Osteocyte (in vitro differentiated cells): ENCODE measurements at regions not wholly inside any gene's neighbourhood (a gene's known extent, or its start where the extent isn't known, plus 50 kb on each side); places are given as distances from the start of the nearest gene placed in this dataset.

Source experiments
- DNase-seq: peaks from one replicate; pipeline ENCODE4 v3.0.0; 2021; ENCODE audit warnings: mixed read lengths; ENCODE audit not compliant: unreplicated experiment; ENCODE audit errors: extremely low spot score
- H3K27ac Mint-ChIP-seq: one replicate; pipeline ENCODE4 v1.8.0; 2021; ENCODE audit warnings: mild to moderate bottlenecking, mixed read lengths; ENCODE audit not compliant: unreplicated experiment
- H3K27me3 Mint-ChIP-seq: one replicate; pipeline ENCODE4 v1.8.0; 2021; ENCODE audit warnings: mixed read lengths; ENCODE audit not compliant: unreplicated experiment
- H3K36me3 Mint-ChIP-seq: one replicate; pipeline ENCODE4 v1.8.0; 2021; ENCODE audit warnings: mixed read lengths; ENCODE audit not compliant: unreplicated experiment
- H3K4me1 Mint-ChIP-seq: one replicate; pipeline ENCODE4 v1.8.0; 2021; ENCODE audit warnings: mixed read lengths; ENCODE audit not compliant: unreplicated experiment
- H3K4me3 Mint-ChIP-seq: one replicate; pipeline ENCODE4 v1.8.0; 2021; ENCODE audit warnings: mild to moderate bottlenecking, moderate library complexity, mixed read lengths; ENCODE audit not compliant: unreplicated experiment
- H3K9me3 Mint-ChIP-seq: one replicate; pipeline ENCODE4 v1.8.0; 2021; ENCODE audit warnings: mixed read lengths; ENCODE audit not compliant: unreplicated experiment
- CTCF ChIP-seq: fragments of 200-600 bp; sonication (generic); IDR thresholded peaks from 2 replicates; pipeline ENCODE4 v1.5.0; 2021; ENCODE audit warnings: antibody characterized with exemption, mild to moderate bottlenecking, moderate library complexity

GRCh38 chr2:126828051-126828450 lies 70.6 kb upstream of the TEX51 start:
- Mint-ChIP-seq H3K4me1 (no peaks in the 10 kb centered on the region), H3K36me3 (no peaks in the 10 kb centered on the region), H3K27me3 (peaks cover 12% of the 10 kb centered on the region), H3K9me3 (no peaks in the 10 kb centered on the region), H3K27ac (no peak overlapping the region), H3K4me3 (no peak overlapping the region)
- no peak for DNase-seq
- no peak for TF ChIP-seq CTCF

GRCh38 chr2:126828491-126828890 lies 70.2 kb upstream of the TEX51 start:
- H3K27ac Mint-ChIP-seq: no peak overlapping the region
- H3K4me3 Mint-ChIP-seq: no peak overlapping the region
- peaks cover 12% of the 10 kb centered on the region for H3K27me3 Mint-ChIP-seq
- no peaks in the 10 kb centered on the region for H3K4me1 Mint-ChIP-seq
- DNase-seq: no peak
- H3K36me3 Mint-ChIP-seq: no peaks in the 10 kb centered on the region
- no peak for TF ChIP-seq CTCF
- no peaks in the 10 kb centered on the region for H3K9me3 Mint-ChIP-seq

GRCh38 chr2:126831234-126832005 lies 67.3 kb upstream of the TEX51 start:
- peak; percentile 69 for DNase-seq
- H3K4me3 Mint-ChIP-seq: no peak overlapping the region
- H3K9me3 Mint-ChIP-seq: no peaks in the 10 kb centered on the region
- TF ChIP-seq CTCF: no peak
- no peaks in the 10 kb centered on the region for H3K4me1 Mint-ChIP-seq
- H3K27me3 Mint-ChIP-seq: peaks cover 12% of the 10 kb centered on the region
- no peaks in the 10 kb centered on the region for H3K36me3 Mint-ChIP-seq
- no peak overlapping the region for H3K27ac Mint-ChIP-seq

DNA sequence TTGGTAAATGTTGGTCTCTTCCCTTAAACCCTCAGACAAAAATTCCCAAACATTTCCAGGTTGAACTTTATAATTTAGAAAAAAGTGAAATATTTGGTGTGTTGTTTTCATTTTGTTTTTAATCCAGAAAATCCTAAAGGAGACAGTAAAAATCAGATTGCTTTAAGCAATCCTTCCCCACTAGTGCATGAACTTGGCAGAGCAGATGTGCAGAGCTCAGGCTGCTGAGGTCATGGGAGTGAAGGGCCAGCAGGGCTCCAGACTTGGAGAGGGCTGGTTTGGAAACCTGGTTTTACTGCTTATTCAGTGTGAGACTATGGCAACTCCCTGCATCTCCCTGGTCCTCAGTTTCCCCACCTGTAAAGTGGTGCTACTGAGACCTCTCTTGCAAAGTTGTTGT lies 66.7 kb upstream of the TEX51 start:
- H3K4me1 Mint-ChIP-seq: no peaks in the 10 kb centered on the region
- no peak for TF ChIP-seq CTCF

DNA sequence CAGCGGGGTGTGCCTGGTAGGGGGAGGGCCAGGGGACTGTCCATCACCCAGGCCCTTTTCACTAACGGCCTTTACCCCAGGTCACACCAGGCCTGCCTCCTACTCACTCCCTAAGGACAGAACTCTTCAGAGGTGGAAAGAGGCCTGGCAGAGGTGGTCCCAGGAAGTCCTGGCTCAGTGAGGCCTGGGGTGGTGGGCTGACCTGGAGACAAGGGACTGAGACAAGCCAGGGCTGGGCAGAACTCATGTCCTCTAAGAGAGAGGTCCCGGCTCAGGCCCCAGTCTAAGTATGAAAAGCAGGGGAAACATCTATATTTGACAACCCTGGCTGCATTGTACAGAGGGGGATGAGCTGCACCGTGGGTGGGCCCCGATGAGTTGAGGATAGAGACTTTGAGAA lies 65.9 kb upstream of the TEX51 start:
- TF ChIP-seq CTCF: no peak
- peak; percentile 67 for DNase-seq
- no peaks in the 10 kb centered on the region for H3K9me3 Mint-ChIP-seq
- peaks cover 7% of the 10 kb centered on the region for H3K27me3 Mint-ChIP-seq
- H3K4me1 Mint-ChIP-seq: no peaks in the 10 kb centered on the region
- no peaks in the 10 kb centered on the region for H3K36me3 Mint-ChIP-seq
- no peak overlapping the region for H3K27ac Mint-ChIP-seq
- H3K4me3 Mint-ChIP-seq: no peak overlapping the region

More for the DNA sequence above, 66.7 kb upstream of the TEX51 start:
- Mint-ChIP-seq H3K36me3 (no peaks in the 10 kb centered on the region), H3K4me3 (no peak overlapping the region), H3K27ac (no peak overlapping the region), H3K27me3 (peaks cover 12% of the 10 kb centered on the region), H3K9me3 (no peaks in the 10 kb centered on the region)
- DNase-seq: no peak
